Peyer's patch (tissue), 4 donors: ENCODE measurements at regions not wholly inside any gene's neighbourhood (a gene's known extent, or its start where the extent isn't known, plus 50 kb on each side); places are given as distances from the start of the nearest gene placed in this dataset.

Experiments used
- DNase-seq, 3 donors: peaks; one replicate each; pipeline ENCODE4 v3.0.0-alpha.2; 2017 to 2019
- H3K27ac ChIP-seq, 4 donors: fragments of 200-600 bp; sonication (generic); one replicate each; pipeline ENCODE4 v1.5.1; 2016 to 2019
- H3K27me3 ChIP-seq, 2 donors: fragments of 200-600 bp; sonication (generic); one replicate each; pipeline ENCODE4 v1.5.1; 2019
- H3K36me3 ChIP-seq, 3 donors: fragments of 200-600 bp; sonication (generic); one replicate each; pipeline ENCODE4 v1.5.1; 2016 to 2019
- H3K4me1 ChIP-seq, 4 donors: fragments of 200-600 bp; sonication (generic); one replicate each; pipeline ENCODE4 v1.5.1; 2016 to 2019
- H3K4me3 ChIP-seq, 4 donors: fragments of 200-600 bp; sonication (generic); 1 replicate in 3 of 4; 2 replicates in 1 of 4; pipeline ENCODE4 v1.5.1; 2016 to 2019; ENCODE audit warnings: mild to moderate bottlenecking in 1 of 4
- H3K9me3 ChIP-seq, 4 donors: fragments of 200-600 bp; sonication (generic); one replicate each; pipeline ENCODE4 v1.5.1; 2016 to 2019; ENCODE audit warnings: mild to moderate bottlenecking in 1 of 4
- POLR2A ChIP-seq, 2 donors: fragments of 450-650 bp; IDR thresholded peaks; one replicate each; pipeline ENCODE4 v1.5.1; 2017; ENCODE audit warnings: antibody characterized with exemption in 2 of 2, mild to moderate bottlenecking in 2 of 2, moderate library complexity in 2 of 2
- TF ChIP-seq, protein P1 (sequence below), 6 experiments: fragments of 450-650 bp in 4 of 6; fragments of 200-600 bp in 2 of 6; sonication (generic) in 1 of 6; IDR thresholded peaks; one replicate each; pipeline ENCODE4 v1.5.1; 2017 to 2019; ENCODE audit warnings: antibody characterized with exemption in 6 of 6, mild to moderate bottlenecking in 3 of 6, moderate library complexity in 1 of 6

DNA sequence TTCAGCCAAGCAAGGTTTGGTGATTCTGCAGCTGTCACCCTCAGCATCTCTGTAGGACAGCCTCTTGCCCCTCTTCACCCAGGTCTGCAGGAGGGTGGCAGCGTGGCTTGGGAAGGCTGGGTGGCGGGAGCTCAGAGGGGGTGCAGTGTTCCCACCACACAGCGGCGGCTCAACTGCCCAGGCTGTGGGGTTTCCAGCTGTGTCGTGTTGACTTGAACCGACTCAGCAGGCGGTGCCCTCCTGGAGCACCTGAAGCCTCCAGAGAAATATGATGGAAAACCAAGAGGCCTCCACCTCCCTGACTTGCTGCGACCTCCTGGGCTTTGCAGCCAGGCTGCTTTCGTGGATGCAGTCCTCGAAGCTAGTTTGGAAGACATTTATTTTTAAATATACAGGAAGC is 68.0 kb upstream of the KLF6 start:
- no peaks in the 10 kb centered on the region for H3K36me3 ChIP-seq
- no peaks in the 10 kb centered on the region for H3K27me3 ChIP-seq
- peak overlapping the region; percentile 52 to 91 (median 78) for H3K27ac ChIP-seq
- no peaks in the 10 kb centered on the region for H3K9me3 ChIP-seq
- H3K4me3 ChIP-seq = no peak overlapping the region
- TF ChIP-seq, protein P1, sequence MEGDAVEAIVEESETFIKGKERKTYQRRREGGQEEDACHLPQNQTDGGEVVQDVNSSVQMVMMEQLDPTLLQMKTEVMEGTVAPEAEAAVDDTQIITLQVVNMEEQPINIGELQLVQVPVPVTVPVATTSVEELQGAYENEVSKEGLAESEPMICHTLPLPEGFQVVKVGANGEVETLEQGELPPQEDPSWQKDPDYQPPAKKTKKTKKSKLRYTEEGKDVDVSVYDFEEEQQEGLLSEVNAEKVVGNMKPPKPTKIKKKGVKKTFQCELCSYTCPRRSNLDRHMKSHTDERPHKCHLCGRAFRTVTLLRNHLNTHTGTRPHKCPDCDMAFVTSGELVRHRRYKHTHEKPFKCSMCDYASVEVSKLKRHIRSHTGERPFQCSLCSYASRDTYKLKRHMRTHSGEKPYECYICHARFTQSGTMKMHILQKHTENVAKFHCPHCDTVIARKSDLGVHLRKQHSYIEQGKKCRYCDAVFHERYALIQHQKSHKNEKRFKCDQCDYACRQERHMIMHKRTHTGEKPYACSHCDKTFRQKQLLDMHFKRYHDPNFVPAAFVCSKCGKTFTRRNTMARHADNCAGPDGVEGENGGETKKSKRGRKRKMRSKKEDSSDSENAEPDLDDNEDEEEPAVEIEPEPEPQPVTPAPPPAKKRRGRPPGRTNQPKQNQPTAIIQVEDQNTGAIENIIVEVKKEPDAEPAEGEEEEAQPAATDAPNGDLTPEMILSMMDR (IDR thresholded peaks at IDR 0.05) = no peak
- no peak for TF ChIP-seq POLR2A (IDR thresholded peaks at IDR 0.05)
- no peak for DNase-seq
- peaks cover 0 to 32% (median 10%) of the 10 kb centered on the region in 4 donors for H3K4me1 ChIP-seq

DNA sequence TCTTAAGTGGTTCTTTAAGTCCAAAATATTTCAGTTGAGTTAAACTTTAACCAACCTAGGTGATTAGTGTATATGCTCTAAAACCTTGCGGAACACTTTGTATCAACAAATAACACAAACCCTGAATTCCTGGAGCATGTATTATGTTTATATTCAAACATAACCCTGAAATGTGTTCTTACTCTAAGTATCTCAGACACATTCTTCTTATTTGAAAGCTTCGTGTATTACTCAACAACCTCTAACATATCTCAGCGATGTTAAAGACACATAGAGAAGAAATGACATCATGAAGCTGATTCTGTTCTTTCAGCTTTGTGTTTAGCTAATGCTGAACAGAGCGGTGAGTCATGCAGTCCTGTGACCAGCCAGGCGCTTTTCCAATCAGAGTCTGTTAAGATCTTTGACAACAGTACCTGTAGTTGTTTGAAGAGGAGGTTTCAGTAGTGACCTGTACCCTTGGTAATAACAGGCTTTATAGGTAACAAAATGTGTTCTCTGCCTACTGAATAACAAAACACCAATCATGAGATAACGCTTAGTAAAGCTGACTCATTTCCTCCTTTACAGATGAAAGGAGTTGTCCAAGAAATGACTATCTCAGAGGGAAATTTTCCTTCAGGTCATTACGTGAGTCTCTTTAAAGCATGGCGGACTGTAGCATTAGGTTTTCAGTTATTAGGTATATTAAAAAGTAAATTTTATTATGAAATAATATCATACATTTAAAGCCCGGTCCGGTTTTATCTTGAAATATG is 67.3 kb upstream of the KLF6 start:
- no peaks in the 10 kb centered on the region for H3K27me3 ChIP-seq
- TF ChIP-seq, protein P1 (IDR thresholded peaks at IDR 0.05) = no peak
- peak in 1 of 2 donors; percentile 65 for TF ChIP-seq POLR2A (IDR thresholded peaks at IDR 0.05)
- no peaks in the 10 kb centered on the region for H3K9me3 ChIP-seq
- DNase-seq = peak; percentile 53 to 93 (median 79)
- H3K27ac ChIP-seq = peak overlapping the region; percentile 52 to 91 (median 78)
- H3K36me3 ChIP-seq = no peaks in the 10 kb centered on the region
- no peak overlapping the region for H3K4me3 ChIP-seq
- peaks cover 0 to 32% (median 10%) of the 10 kb centered on the region in 4 donors for H3K4me1 ChIP-seq

DNA sequence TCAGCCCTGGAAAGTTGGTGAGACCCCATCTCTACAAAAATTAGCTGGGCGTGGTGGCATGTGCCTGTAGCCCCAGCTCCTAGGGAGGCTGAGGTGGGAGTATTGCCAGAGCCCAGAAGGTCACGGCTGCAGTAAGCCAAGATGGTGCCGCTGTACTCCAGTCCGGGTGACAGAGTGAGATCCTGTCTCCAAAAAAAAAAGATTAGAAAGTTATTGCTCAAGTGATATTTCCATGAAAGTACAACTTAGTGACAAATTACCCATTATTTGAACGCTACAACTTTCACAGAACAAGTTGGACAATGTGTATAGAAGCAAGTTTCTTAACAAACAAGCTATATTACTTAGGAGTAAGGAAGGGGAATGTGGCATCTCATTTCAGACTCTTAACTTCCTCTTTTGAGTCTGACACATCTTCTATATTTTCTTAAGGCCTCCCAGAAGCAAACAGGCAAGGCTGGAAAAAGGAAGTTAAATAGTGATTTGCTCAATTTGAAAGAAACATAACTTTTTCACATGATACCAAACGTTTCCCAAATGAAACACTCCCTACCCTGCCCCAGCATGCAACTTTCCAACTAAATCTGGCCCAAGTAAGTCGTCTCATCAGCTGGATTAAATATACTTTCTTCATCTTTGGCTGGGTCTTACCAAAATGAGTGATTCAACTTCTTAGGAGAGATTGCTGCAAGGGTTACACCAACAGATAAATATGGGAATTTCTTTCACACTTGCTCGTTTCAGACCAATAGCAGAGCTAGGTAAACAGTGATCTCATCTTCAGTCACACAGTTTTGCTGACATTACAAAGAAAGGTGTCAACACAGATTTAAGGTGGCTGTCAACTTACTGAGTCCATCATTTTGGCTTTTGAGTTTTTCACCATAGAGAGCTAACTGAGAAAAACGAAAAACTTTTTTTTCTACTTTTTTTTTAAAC is 66.3 kb upstream of the KLF6 start:
- Histone ChIP-seq H3K9me3 (no peaks in the 10 kb centered on the region), H3K27ac (peak overlapping the region; percentile 53 to 91 (median 78))

DNA sequence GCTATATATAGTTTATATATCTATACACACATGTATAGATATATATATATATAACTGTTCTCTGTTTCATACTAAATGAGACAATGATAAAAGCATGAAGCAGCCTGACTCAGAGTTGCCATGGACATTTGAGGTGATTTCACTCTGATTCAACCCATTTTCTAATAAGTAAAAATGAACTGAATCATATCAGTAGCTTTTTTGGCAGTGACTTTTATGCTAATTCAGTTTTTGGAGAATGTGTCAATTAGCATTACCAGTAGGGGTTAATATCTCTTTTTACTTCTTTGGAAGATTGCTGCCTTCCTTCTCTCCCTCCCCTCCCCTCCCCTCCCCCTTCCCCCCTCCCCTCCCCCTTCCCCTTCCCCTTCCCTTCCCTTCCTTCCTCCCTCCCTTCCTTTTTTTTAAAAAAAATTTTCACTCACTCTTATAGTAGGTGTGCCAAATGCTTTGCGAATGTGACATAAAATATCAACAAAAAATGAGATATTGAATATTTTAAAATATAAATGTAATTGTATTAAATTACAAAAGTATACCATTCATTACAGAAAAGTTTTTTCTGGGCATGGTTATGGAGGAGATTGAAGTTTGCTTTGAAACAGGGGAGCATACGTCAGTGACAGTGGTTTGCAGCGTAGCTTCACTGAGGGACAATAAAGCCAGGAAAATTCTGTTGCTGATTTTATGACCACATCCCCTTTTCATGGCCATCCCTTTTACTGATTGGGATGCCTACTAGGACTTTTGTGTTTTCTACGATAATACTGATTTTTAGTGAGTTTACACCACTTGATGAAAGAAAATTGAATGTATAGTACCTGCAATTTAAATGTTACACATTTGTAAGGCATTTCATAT is 64.0 kb upstream of the KLF6 start:
- H3K4me1 ChIP-seq = peaks cover 0 to 29% (median 10%) of the 10 kb centered on the region in 4 donors
- no peaks in the 10 kb centered on the region for H3K27me3 ChIP-seq
- H3K4me3 ChIP-seq = no peak overlapping the region
- no peak for DNase-seq
- no peak for TF ChIP-seq POLR2A (IDR thresholded peaks at IDR 0.05)
- TF ChIP-seq, protein P1 (IDR thresholded peaks at IDR 0.05) = no peak
- no peaks in the 10 kb centered on the region for H3K36me3 ChIP-seq
- no peak overlapping the region for H3K27ac ChIP-seq
- H3K9me3 ChIP-seq = no peaks in the 10 kb centered on the region

More for the DNA sequence above, 66.3 kb upstream of the KLF6 start:
- Histone ChIP-seq H3K4me3 (no peak overlapping the region), H3K4me1 (peaks cover 0 to 32% (median 10%) of the 10 kb centered on the region in 4 donors), H3K27me3 (no peaks in the 10 kb centered on the region), H3K36me3 (no peaks in the 10 kb centered on the region)
- no peak for DNase-seq
- TF ChIP-seq, protein P1 (IDR thresholded peaks at IDR 0.05) = no peak
- TF ChIP-seq POLR2A (IDR thresholded peaks at IDR 0.05) = no peak
